CD4-positive, alpha-beta T cell (primary cell): ENCODE measurements at regions not wholly inside any gene's neighbourhood (a gene's known extent, or its start where the extent isn't known, plus 50 kb on each side); places are given as distances from the start of the nearest gene placed in this dataset.
"Not testable (repeated sequence)": the region's sequence is repeated elsewhere in the genome, so short reads cannot be mapped to it uniquely, and the experiment has no call there.

ENCODE experiments used
- ATAC-seq: fragments of 200-7000 bp; cut with Tn5 transposase; one replicate; pipeline ENCODE4 v1.10.0; 2022; ENCODE audit warnings: mild to moderate bottlenecking; ENCODE audit not compliant: poor library complexity
- CTCF ChIA-PET: fragments of 350-600 bp; sonication (Branson Sonifier 250); formaldehyde crosslinking; loops from one replicate; lab custom pipeline; 2021; ENCODE audit warnings: antibody characterized with exemption, inconsistent platforms; lab: Charles Lee
- POLR2A ChIA-PET: fragments of 350-600 bp; sonication (Branson Sonifier 250); formaldehyde crosslinking; loops from one replicate; lab custom pipeline; 2021; ENCODE audit warnings: antibody characterized with exemption, inconsistent platforms; lab: Charles Lee
- DNase-seq, 14 experiments: peaks; one replicate each; pipeline ENCODE4 v3.0.0-alpha.2; 2013 to 2020; ENCODE audit warnings: mixed read lengths in 2 of 14
- H3K27ac ChIP-seq, 2 donors: one replicate each; pipeline versions ENCODE4 v1.5.1 to v1.7.0; 2013; ENCODE audit warnings: low read length in 2 of 2, low read depth in 1 of 2, mild to moderate bottlenecking in 1 of 2
- H3K27me3 ChIP-seq, 2 experiments: 1 replicate in 1 of 2; 2 replicates in 1 of 2; pipeline versions ENCODE4 v1.6.1 to v1.7.0; 2013; ENCODE audit warnings: low read length in 2 of 2, control low read depth in 1 of 2, mild to moderate bottlenecking in 1 of 2, moderate library complexity in 1 of 2; ENCODE audit not compliant: insufficient read depth in 2 of 2, control insufficient read depth in 1 of 2
- H3K36me3 ChIP-seq: one replicate; pipeline ENCODE4 v1.6.1; 2013; ENCODE audit warnings: low read length, control low read depth; ENCODE audit not compliant: insufficient read depth
- H3K4me1 ChIP-seq: one replicate; pipeline ENCODE4 v1.6.1; 2013; ENCODE audit warnings: low read length, control low read depth; ENCODE audit not compliant: insufficient read depth
- H3K4me3 ChIP-seq: one replicate; pipeline ENCODE4 v1.5.1; 2013; ENCODE audit warnings: mild to moderate bottlenecking, low read length, moderate library complexity
- H3K9me3 ChIP-seq, 2 experiments: 1 replicate in 1 of 2; 2 replicates in 1 of 2; pipeline versions ENCODE4 v1.6.1 to v1.7.0; 2013; ENCODE audit warnings: low read length in 2 of 2, mild to moderate bottlenecking in 2 of 2, control low read depth in 1 of 2, moderate library complexity in 1 of 2; ENCODE audit not compliant: control insufficient read depth in 1 of 2, insufficient read depth in 1 of 2
- H3K27ac Mint-ChIP-seq: one replicate; pipeline ENCODE4 v1.8.0; 2020; ENCODE audit warnings: mixed read lengths
- H3K27me3 Mint-ChIP-seq: one replicate; pipeline ENCODE4 v1.8.0; 2021; ENCODE audit warnings: mixed read lengths
- H3K36me3 Mint-ChIP-seq: one replicate; pipeline ENCODE4 v1.8.0; 2021; ENCODE audit warnings: low read depth, mixed read lengths
- H3K4me1 Mint-ChIP-seq: one replicate; pipeline ENCODE4 v1.8.0; 2021; ENCODE audit warnings: low read depth, mixed read lengths
- H3K4me3 Mint-ChIP-seq: one replicate; pipeline ENCODE4 v1.8.0; 2020; ENCODE audit warnings: mild to moderate bottlenecking, mixed read lengths
- H3K9me3 Mint-ChIP-seq: one replicate; pipeline ENCODE4 v1.8.0; 2020; ENCODE audit warnings: mixed read lengths
- CTCF ChIP-seq: fragments of 200-600 bp; IDR thresholded peaks from one replicate; pipeline ENCODE4 v1.8.0; 2022; ENCODE audit warnings: antibody characterized with exemption, mild to moderate bottlenecking
- intact Hi-C, 2 experiments: fragments of 100-400 bp; cut with DNase I in 1 of 2; cut with micrococcal nuclease in 1 of 2; formaldehyde crosslinking; loops; one replicate each; pipeline versions ENCODE4 v1.15.1 to v1.9.0; 2023 to 2025; cut with DNase I, micrococcal nuclease

DNA sequence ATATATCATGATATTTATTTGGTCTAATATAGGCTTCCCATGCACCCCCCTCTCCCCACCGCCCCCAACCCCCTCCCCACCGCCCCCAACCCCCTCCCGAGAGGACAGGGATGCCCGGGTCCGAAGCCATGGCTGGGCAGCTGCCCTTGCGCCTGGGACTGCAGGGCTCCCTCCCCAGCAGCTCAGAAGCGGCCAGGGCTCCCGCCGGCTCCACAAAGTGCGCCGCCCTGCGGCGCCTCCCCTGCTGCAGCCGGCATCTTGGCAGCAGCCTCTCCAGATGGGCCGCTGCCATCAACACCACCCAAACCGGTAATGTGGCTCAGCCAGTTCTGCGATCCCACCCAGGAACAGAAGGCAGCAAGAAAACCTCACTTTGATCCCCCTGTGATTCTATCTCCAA, 389.4 kb downstream of the SPATA31A1 start:
- H3K4me1 Mint-ChIP-seq, H3K9me3 Mint-ChIP-seq, H3K4me1 ChIP-seq, H3K27me3 ChIP-seq, H3K36me3 Mint-ChIP-seq, H3K27ac ChIP-seq, H3K36me3 ChIP-seq, H3K4me3 Mint-ChIP-seq, ATAC-seq, POLR2A ChIA-PET, H3K4me3 ChIP-seq, H3K27me3 Mint-ChIP-seq, H3K9me3 ChIP-seq, intact Hi-C loops, H3K27ac Mint-ChIP-seq, CTCF ChIA-PET, DNase-seq: not testable (repeated sequence)

GRCh38 chr9:39775570-39775969, 420.1 kb downstream of the SPATA31A1 start:
- H3K36me3 Mint-ChIP-seq, H3K27me3 ChIP-seq, H3K9me3 Mint-ChIP-seq, DNase-seq, H3K36me3 ChIP-seq, ATAC-seq, H3K4me3 ChIP-seq, H3K4me1 ChIP-seq, H3K27ac ChIP-seq, H3K4me1 Mint-ChIP-seq, CTCF ChIA-PET, H3K9me3 ChIP-seq, H3K27ac Mint-ChIP-seq, POLR2A ChIA-PET, H3K27me3 Mint-ChIP-seq, H3K4me3 Mint-ChIP-seq, intact Hi-C loops: not testable (repeated sequence)

DNA sequence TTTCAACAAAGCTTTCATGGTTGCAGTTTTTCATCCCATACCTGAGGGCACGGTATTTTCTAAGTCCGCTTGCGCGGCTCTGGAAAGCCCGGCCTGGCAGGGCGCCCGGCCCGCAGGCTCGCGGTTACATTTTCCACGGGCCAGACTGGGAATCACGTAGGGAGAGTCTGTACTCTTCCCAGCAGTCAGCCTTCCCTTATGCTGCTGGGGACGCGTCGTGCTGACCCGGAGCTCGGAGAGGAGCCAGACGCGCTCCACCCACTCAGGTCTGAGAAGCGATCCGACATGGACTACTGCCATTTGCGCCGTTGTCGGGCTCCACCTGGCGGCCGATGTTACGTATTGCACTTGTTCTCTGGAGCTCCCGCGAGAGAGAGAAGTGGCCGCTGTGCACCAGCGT, 435.9 kb downstream of the SPATA31A1 start:
- H3K27me3 Mint-ChIP-seq, H3K4me1 ChIP-seq, H3K27ac Mint-ChIP-seq, POLR2A ChIA-PET, H3K4me3 Mint-ChIP-seq, H3K36me3 ChIP-seq, H3K27ac ChIP-seq, H3K36me3 Mint-ChIP-seq, H3K9me3 ChIP-seq, intact Hi-C loops, CTCF ChIA-PET, H3K9me3 Mint-ChIP-seq, H3K4me1 Mint-ChIP-seq, H3K27me3 ChIP-seq: not testable (repeated sequence)
- ATAC-seq (peak; percentile 99), DNase-seq (peak in 3 of 14 experiments; percentile 4 to 42 (median 11))
- TF ChIP-seq CTCF: peak; percentile 36
- H3K4me3 ChIP-seq: peak overlapping the region; percentile 30

GRCh38 chr9:39797935-39798334, 442.5 kb downstream of the SPATA31A1 start:
- ATAC-seq, H3K4me3 ChIP-seq, H3K36me3 Mint-ChIP-seq, H3K36me3 ChIP-seq, H3K27ac ChIP-seq, intact Hi-C loops, H3K4me3 Mint-ChIP-seq, H3K27me3 ChIP-seq, H3K4me1 Mint-ChIP-seq, H3K27ac Mint-ChIP-seq, H3K27me3 Mint-ChIP-seq, POLR2A ChIA-PET, DNase-seq, H3K9me3 ChIP-seq, CTCF ChIA-PET, H3K4me1 ChIP-seq, H3K9me3 Mint-ChIP-seq: not testable (repeated sequence)

DNA sequence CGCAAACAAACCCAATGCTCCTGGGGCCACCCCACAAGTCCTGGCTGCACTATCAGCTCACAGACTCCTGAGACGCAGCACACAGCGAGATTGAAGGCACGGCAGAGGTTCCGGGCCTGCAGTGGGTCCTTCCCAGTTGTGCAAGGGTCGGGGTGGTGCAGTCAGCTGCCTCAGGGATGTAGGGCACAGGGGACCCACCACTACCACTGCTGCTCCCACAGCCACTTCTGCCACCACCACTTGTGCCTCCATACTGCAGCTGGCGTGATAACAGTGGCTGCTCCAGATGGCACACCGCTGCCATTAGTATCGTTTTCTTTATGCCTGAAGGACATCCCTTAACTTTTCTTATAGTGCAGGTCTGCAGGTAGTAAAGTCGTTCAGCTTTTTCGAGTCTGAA, 443.8 kb downstream of the SPATA31A1 start:
- not testable (repeated sequence) for H3K36me3 Mint-ChIP-seq, H3K4me3 Mint-ChIP-seq

DNA sequence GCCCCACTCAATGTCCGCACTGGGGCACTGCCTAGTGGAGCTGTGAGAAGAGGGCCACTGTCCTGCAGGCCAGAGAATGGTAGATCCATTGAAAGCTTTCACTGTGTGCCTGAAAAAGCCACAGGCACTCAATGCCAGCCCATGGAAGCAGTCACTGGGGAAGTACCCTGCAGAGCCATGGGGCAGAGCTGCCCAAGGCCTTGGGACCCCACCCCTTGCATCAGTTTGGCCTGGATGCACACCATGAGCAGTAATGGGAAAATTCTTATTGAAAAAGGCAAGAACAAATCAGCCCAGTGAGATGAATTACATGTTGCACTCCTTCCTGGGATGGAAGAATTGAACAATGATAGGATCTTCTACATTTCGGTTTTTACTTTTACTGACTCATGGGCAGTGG, 447.1 kb downstream of the SPATA31A1 start:
- H3K27me3 Mint-ChIP-seq, H3K27me3 ChIP-seq, intact Hi-C loops, H3K4me3 ChIP-seq, H3K4me3 Mint-ChIP-seq, H3K27ac ChIP-seq, H3K27ac Mint-ChIP-seq, DNase-seq, ATAC-seq, H3K4me1 ChIP-seq, H3K9me3 Mint-ChIP-seq, H3K36me3 ChIP-seq, POLR2A ChIA-PET, H3K4me1 Mint-ChIP-seq, H3K36me3 Mint-ChIP-seq, H3K9me3 ChIP-seq, CTCF ChIA-PET: not testable (repeated sequence)

More for the DNA sequence above, 443.8 kb downstream of the SPATA31A1 start:
- H3K27me3 Mint-ChIP-seq, H3K36me3 ChIP-seq, H3K9me3 Mint-ChIP-seq, DNase-seq, H3K4me1 ChIP-seq, H3K27ac Mint-ChIP-seq, CTCF ChIA-PET, H3K27me3 ChIP-seq, H3K9me3 ChIP-seq, H3K27ac ChIP-seq, ATAC-seq, H3K4me3 ChIP-seq, POLR2A ChIA-PET, H3K4me1 Mint-ChIP-seq, intact Hi-C loops: not testable (repeated sequence)
